HG03354 (cell line): ENCODE measurements at regions not wholly inside any gene's neighbourhood (a gene's known extent, or its start where the extent isn't known, plus 50 kb on each side); places are given as distances from the start of the nearest gene placed in this dataset.

Experiments
- ATAC-seq: cut with Tn5 transposase; IDR thresholded peaks from one replicate; pipeline ENCODE4 v1.9.1; 2021; ENCODE audit warnings: mild to moderate bottlenecking; ENCODE audit not compliant: unreplicated experiment, poor library complexity, severe bottlenecking

DNA sequence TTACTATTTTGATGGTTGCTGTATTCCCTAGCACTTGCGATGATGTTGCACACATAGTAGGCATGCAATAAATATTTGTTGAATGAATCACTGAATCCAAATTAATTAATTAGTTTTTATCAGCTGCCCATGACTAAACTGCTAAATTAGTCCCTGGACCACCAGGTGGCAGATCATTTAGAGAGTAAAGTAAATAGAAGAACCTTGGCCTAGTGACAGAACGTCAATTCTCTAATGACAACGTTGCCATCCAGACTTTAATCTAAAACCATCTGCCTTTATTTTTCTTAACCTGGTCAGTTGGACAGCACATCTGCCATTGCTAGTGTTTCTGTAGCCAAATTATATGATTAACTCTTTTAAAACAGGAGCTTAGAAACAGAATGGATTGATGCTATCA is 457.5 kb downstream of the KIF4B start:
- ATAC-seq, result no peak

DNA sequence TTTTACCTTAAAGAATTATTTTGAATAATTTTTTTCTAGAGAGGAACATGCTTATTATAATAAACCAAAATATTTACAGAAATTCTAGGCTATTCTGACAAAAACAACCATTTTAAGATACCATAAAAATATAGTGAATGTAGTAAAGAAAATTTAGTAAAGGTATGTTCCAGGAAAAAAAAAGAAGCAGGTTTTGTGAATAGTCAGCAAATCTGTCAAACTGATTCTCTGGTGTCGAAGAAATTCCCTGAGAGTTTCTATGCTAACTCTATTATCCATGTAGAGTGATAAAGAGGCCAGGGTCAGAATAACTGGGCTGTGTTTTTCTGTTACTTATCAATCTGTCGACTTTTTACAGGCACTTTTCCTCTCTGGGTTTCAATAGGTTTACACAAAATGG is 459.2 kb downstream of the KIF4B start:
- no peak for ATAC-seq

DNA sequence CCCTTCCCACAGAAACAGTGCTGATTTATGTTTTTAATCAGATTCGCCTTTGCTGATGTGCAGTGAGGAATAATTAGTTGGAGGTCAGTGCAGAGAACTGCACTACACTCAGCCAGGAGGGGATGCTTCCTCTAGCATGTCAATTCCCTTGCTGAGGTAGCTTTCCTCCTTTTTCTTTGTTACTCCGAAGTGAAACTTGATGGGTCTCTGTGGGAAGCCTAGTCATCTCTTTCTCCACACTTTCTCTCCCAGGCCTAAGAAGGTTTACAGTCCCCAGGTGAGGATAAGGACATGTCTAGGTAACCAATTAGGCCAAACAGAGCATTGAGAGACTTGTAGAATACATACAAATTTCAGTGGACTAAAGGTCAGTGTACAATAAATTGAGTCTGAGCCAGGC is 461.8 kb downstream of the KIF4B start:
- ATAC-seq, result no peak

DNA sequence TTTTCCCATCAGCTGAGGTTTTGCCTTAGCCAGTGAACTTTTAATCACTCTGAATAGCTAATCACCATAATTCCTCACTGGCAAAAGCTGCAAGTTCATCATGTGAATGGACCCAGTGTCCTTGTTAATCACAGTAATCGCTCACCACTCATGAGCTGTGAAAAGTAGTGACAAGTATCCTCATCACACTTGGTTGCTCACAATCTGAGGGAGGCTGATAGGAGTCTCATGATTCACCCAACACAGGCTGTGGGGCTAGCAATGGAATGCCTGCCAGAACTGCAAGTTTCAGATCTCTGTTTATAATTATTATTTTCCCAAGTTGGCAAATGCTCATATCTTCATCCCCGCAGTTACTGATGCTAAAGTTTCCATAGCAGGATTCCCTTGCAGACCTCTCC is 467.2 kb downstream of the KIF4B start:
- no peak for ATAC-seq

DNA sequence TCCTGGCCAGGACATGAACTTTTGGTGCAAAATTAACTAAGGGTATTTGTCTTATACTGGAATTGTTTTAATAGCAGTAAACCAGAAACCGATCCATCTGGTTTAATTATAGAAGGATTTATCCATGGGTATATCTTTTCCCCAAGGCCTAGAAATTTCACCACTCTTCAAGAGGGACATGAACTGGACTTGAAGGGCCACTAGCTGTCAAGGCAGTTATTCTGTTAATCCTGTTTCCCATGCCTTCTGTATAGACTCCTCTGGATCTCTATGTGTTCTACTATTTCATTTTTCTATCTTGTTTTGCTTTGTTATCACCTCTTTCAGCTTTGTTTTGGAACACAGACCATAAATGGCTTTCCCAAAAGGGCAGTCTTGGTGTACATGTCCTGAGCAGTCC is 467.6 kb downstream of the KIF4B start:
- no peak for ATAC-seq

DNA sequence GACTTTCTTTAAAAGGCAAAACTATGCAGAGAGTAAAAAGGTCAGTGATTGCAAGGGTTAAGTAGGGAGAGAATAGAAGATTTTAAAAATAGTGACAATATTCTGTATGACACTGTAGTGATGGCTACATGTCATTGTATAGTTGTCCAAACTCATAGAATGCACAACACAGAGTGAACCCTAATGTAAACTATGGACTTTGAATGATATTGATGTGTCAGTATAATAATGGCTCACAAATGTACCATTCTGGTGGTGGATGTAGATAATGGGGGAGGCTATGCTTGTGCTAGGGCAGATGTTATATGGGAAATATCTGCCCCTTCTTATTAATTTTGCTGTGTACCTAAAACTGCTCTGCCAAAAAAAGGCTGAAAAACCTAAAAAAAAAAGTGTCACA is 468.9 kb downstream of the KIF4B start:
- ATAC-seq, result no peak

DNA sequence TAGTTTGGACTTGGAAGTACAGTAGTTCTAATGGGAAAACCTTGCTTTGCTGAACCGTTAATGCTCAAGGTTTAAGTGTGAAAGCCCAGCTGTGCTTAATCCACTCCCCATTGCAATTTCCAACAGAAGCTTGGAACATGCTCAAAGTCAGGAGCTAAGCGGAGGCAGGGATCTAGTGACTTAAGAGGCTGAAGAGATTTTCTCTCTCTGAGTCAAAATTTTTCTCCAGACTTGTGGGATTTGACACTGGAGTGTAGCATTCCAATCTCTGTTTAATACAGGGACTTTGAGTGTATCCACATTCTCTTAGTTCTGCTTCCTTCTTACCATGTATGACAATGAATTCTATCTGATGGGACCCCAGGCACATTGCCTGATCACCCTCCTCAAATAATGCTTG is 471.8 kb downstream of the KIF4B start:
- no peak for ATAC-seq

DNA sequence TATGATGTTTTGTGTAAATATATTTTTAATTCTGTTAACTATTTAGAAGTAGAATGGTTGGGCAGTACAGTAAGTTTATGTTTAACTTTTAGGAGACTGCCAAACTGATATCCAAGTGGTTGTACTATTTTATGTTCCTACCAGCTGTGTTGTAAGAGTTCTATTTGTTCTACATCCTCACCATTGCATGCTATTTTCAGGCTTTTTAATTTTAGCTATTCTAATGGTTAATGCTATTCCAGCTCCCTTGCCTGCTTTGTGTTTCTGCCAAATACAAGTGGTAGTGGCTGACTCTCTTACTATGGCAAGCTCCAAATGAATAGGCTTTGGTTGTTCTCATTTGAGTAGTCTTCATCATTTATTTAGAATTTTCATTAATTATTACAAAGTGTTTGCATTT is 476.4 kb downstream of the KIF4B start:
- no peak for ATAC-seq

DNA sequence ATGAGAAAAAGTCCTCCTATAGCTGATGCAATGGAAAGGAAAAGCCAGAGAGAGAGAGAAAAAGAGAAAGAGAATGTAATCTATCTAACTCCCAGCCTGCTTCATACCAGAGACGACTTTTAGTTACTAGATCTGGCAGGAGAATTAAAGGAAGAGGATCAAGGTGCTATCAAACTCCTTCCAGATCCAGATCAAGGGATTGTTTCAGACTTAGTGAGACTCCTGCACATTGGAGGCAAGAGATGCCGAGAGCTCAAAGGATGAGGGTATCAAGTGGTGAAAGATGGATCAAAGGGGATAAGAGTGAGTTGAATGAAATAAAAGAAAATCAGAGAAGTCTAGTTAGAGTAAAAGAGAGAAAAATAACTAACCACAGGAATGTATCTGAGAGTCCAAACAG is 478.6 kb downstream of the KIF4B start:
- no peak for ATAC-seq

DNA sequence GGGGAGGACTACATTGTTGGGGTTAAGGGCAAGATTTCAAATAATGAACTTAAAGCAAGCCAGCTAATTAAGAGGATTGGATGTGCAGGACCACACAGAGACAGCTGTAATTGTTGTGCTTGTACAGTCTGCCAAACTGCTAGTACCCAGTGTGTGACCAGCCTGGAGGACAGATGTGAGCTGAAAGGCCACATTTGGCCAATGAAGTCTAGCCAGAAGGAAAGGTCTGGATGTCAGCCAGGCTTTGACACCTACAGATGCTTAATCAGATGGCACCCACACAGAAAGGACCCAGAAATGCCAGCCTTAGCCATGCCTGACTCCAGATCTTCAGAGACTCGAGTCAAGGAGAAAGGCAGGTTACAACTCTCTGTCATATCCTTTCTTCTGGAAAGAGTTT is 491.1 kb downstream of the KIF4B start:
- no peak for ATAC-seq

DNA sequence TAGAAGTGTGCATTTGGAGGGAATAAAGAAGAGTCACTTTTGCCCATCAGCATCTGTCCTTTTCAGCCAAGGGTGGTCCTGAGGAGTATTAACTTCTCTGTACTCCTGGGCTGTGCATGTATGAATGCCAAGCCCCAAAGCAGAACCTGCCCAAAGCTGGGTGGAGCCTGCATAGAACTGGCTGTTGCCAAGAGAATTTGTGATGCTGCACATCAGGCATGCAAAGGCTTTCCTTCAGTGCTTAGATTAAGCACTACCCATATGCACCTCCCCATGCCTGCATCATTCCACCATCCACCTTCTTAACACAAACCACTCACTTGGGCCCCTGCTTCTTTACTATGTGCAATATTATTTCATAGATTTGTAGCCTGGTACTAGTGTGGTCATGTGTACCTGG is 493.8 kb downstream of the KIF4B start:
- ATAC-seq, result no peak

DNA sequence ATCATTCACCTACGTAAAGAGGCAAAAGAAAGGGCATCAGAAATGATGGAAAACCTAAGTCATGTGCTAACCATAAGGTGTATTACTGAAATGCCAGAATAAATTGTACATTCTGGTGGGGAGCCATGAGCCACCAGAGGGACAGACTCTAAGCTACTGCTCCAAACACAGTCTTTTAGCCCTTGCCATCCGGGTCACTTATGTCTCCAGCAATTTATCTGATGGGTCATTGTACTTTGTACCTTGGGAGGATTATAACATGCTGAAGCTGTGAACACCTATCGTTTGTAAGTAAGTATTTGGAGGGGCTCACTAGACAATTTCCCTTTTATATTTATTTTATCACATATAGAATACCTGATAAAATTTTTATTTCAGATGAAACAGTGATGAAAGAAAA is 495.1 kb downstream of the KIF4B start:
- ATAC-seq, result no peak

DNA sequence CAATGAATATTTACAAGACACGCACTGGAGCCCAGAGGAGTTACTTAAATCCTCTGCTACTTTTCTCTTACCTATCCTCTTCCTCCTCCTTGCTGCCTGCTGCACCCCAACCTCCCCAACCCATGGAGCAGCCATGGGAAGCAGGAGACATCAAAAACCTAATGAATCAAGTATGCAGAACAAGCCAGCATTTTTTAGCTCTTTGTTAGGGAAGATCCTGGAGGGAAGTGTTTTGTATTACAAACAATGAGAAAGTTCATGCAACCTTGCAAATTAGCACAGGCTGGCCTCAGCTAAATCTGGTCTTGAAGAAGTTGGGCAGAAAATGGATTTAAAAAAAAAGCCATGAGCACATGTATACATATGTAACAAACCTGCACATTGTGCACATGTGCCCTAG is 498.8 kb downstream of the KIF4B start:
- ATAC-seq, result no peak

DNA sequence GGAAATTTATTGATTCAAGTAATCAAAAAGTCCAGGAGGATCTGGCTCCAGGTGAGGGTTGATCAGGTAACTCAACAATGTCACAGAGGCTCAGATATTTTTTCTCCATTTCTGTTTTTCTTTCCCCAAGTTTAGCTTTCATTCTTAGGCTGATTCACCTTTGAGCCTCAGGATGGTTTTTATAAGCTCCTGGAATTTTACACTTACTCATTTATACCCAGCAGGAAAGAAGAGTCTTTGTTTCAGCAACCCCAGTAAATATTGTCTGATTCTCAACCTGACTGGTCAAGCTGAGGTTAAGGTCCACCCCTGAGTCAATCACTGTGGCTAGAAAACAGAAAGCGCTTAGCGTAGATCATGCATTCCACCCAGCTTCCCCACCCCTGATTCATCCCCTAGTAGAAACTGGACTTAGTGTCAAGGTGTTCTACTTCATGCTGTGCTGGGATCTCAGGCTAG is 500.6 kb downstream of the KIF4B start:
- ATAC-seq, result no peak

DNA sequence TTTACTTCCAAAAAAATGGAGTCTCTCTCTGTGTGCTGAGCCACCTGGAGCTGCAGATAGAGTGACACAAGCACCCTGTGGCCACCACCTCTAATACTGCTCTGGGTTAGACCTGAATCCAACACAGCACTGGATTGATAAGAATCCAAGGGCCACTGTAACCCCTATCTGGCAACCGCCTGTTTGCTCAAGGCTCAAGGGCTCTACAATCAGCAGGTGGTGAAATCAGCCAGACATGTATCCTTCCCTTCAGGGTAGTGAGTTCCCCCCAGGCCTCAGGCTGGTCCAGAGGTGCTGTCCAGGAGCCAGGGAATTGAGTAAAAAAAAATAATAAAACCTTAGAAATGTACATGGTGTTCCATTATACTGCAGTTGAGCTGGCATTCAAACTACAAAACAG is 509.0 kb downstream of the KIF4B start:
- ATAC-seq, result no peak

DNA sequence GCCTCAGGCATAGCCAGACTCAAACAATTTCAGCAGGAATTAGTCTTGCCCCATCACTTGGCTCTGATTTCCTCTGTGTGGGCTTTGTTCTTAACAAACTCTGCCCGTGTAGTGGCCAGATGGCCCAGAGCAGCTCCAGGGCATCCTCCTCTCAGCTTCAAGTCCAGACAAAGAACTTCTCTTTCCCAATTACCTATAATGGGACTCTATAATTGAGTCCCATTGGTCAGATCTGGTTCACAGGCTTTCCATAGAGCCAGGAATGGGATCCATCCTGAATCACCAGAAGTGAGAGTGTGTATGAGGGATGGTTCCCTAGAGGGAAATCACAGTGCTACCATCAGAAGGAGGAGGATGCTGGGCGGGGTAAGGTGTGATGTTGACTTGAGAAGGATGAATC is 515.8 kb downstream of the KIF4B start:
- ATAC-seq, result no peak

DNA sequence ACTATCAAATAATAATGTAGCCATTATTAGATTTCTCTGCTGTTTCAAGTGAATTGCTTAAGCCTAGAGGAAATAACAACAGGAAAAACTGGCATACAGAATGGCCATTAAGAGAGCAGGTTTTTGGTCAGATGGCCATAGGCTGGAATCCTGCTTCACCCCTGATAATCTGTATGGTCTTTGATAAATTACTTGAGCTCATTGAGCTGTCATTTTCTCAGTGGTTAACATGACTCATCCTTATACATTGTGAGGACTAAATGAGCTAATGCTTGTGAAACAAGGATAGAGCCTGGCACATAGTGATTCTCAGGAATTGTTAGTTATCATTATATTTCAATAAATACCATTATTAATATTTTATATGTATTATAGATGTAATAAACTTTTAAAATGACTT is 516.5 kb downstream of the KIF4B start:
- no peak for ATAC-seq

DNA sequence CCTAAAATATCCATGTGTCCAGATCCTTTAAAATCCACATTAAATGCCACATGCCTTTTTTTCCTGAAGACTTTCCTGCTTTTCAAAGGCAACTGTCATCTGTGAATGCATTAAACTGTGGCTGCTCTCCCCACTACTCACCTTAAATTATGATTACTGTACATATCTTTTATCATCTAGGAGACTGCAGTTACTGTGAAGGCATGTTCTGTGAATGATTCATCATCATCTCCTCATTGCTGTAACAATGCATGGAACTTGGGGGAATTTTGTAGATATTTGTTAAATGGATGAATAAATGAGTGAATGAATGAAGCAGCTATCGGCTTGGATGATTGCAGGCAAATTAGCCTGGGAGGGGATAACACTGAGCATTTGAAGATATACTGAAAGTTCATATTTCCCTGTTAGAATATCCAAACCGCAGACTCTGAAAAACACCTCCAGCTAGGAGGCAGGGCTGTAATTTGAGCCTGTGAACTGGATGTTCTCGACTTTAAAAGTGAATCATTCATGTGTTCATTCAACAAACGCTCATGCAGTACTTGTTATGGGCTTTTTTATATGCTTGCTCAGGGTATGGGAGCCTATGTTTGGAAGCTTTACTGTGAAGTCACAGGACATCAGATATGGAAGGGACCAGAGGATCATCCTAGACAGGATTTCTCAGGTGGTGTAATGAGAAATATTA is 519.2 kb downstream of the KIF4B start:
- no peak for ATAC-seq

DNA sequence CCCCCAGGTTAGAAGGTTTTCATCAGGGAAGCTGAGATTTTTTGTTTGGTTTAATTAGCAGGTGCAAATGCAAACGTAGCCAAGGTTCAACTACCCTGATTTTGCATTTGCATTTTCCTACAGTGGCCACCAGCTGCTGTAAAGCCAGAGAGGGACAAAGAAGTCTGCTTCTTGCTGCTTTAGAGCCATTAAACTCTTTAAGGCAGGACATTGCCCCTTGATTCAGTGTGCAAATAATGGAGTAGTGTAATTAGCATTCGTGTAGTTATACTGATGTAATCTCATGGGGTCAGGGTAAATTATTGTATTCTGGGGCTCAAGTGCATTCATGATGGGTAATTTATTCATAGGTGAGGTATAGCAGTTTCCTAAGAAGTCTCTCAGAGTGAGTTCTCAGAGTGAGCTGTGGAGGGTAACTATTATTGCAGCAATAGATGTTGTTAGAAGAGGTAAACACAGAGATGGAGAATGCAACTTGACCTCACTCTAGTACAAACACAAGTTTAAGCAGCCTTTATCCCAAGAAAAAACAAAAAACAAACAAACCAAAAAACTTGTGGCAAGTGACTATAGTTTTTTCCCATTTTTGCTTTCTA is 526.5 kb downstream of the KIF4B start:
- ATAC-seq, result no peak

DNA sequence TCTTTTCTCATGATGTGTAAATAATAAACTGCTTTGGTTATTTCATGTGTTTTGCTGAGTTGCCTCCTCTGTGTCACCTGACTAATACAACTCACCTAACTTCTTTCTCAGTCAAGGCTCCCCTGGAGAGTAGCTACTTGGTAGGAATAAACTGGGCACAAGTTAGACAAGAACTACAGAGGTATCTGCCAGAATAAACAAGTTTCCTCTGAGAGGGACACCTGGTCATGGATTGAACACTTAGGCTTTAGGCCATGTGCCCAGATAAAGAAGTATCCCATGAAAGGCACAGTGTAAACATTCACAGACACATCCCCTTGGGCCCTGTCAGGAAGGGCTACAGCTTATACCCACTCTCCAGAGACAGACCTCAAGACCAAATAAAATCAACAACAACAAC is 532.5 kb downstream of the KIF4B start:
- no peak for ATAC-seq

DNA sequence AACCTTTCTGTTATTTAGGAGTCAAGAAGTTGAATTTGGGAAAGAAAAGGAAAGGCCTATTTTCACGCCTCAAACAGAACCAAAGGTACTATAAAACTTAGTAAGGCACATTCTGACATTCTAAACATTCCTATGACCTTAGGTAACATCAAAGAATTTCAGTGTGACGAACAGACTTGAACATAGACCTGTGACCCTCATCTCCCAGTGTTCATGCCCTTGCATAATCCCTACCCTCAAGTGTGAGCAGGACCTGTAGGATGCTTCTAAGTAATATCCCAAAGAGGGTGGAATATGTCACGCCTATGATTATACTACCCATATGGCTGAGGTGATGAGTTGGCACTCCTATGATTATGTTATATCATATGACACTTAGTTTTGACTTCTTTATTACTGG is 540.9 kb downstream of the KIF4B start:
- no peak for ATAC-seq

DNA sequence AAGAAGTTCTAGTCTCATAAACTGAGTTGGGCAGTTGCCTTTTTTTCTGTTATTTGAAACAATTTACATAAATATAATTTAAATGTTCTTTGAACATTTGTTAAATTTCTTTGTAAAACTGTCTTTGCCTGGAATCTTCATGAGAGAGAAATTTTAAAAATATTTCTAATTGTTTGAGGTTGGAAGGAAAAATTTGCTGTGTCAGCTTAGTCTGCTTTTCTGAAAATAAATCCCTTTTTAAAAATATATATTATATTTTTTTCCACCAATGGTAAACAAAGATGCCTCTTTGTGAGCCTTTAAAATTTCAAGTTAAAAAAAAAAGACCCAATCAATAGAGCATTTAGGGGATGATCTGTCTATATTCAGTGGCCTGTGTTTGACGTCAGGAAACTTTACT is 542.7 kb downstream of the KIF4B start:
- ATAC-seq, result no peak
